WTC11 (cell line): ENCODE measurements at regions not wholly inside any gene's neighbourhood (a gene's known extent, or its start where the extent isn't known, plus 50 kb on each side); places are given as distances from the start of the nearest gene placed in this dataset.

Experiments used
- ATAC-seq: fragments of 200-7000 bp; cut with Tn5 transposase; 2 replicates; pipeline ENCODE4 v1.10.0; 2021; ENCODE audit warnings: mild to moderate bottlenecking, moderate library complexity
- CTCF ChIA-PET: fragments of 300-600 bp; sonication (Branson Sonifier 250); formaldehyde crosslinking; loops from one replicate; lab custom pipeline; 2021; ENCODE audit warnings: antibody characterized with exemption; lab: Charles Lee
- POLR2A ChIA-PET: fragments of 350-600 bp; sonication (Branson Sonifier 250); formaldehyde crosslinking; loops from one replicate; lab custom pipeline; 2021; ENCODE audit warnings: antibody characterized with exemption; lab: Charles Lee
- DNase-seq: peaks from one replicate; pipeline ENCODE4 v3.0.0; 2021; ENCODE audit warnings: low spot score
- H3K27ac Mint-ChIP-seq: 2 replicates; pipeline ENCODE4 v1.8.0; 2021; ENCODE audit warnings: mixed read lengths
- H3K27me3 Mint-ChIP-seq: 2 replicates; pipeline ENCODE4 v1.8.0; 2021; ENCODE audit warnings: low read depth, mild to moderate bottlenecking, moderate library complexity, mixed read lengths
- H3K36me3 Mint-ChIP-seq: 2 replicates; pipeline ENCODE4 v1.8.0; 2021; ENCODE audit warnings: mixed read lengths
- H3K4me1 Mint-ChIP-seq: 2 replicates; pipeline ENCODE4 v1.8.0; 2022; ENCODE audit warnings: mixed read lengths
- H3K4me3 Mint-ChIP-seq: 2 replicates; pipeline ENCODE4 v1.8.0; 2021; ENCODE audit warnings: mild to moderate bottlenecking, moderate library complexity, mixed read lengths
- H3K9me3 Mint-ChIP-seq: 2 replicates; pipeline ENCODE4 v1.8.0; 2021; ENCODE audit warnings: mixed read lengths
- ATF1 ChIP-seq: sonication (generic); formaldehyde crosslinking; IDR thresholded peaks from 2 replicates; pipeline ENCODE4 v1.8.1; 2023; ENCODE audit warnings: mild to moderate bottlenecking, moderate library complexity, missing genetic modification reagents
- ETV6 ChIP-seq: sonication (generic); formaldehyde crosslinking; IDR thresholded peaks from 2 replicates; pipeline ENCODE4 v1.8.1; 2022; ENCODE audit warnings: mild to moderate bottlenecking, missing genetic modification reagents
- FOXJ3 ChIP-seq: sonication (generic); formaldehyde crosslinking; IDR thresholded peaks from 2 replicates; pipeline ENCODE4 v1.9.0; 2021; ENCODE audit warnings: missing genetic modification reagents, mild to moderate bottlenecking, borderline replicate concordance
- FOXP1 ChIP-seq: sonication (generic); formaldehyde crosslinking; IDR thresholded peaks from 2 replicates; pipeline ENCODE4 v1.8.0; 2022; ENCODE audit warnings: missing genetic modification reagents, mild to moderate bottlenecking, moderate library complexity, borderline replicate concordance
- GRHL2 ChIP-seq: fragments of 250-450 bp; sonication (Bioruptor Pico); IDR thresholded peaks from 2 replicates; pipeline ENCODE4 v1.8.0; 2022; ENCODE audit warnings: mild to moderate bottlenecking, moderate library complexity; ENCODE audit not compliant: insufficient replicate concordance, severe bottlenecking
- HMGA2 ChIP-seq: fragments of 250-450 bp; sonication (Bioruptor Pico); IDR thresholded peaks from 2 replicates; pipeline ENCODE4 v1.4.0; 2021; ENCODE audit warnings: mild to moderate bottlenecking, moderate library complexity
- IRF2 ChIP-seq: sonication (generic); formaldehyde crosslinking; IDR thresholded peaks from 2 replicates; pipeline ENCODE4 v1.8.0; 2022; ENCODE audit warnings: low read depth, missing genetic modification reagents, borderline replicate concordance
- JUN ChIP-seq: sonication (generic); formaldehyde crosslinking; IDR thresholded peaks from 2 replicates; pipeline ENCODE4 v1.8.0; 2023; ENCODE audit warnings: mild to moderate bottlenecking, missing genetic modification reagents
- MXD4 ChIP-seq: fragments of 250-450 bp; sonication (Bioruptor Pico); IDR thresholded peaks from 2 replicates; pipeline ENCODE4 v1.8.0; 2021; ENCODE audit warnings: mild to moderate bottlenecking, moderate library complexity, borderline replicate concordance
- NFATC4 ChIP-seq: fragments of 250-450 bp; sonication (Bioruptor Pico); IDR thresholded peaks from 2 replicates; pipeline ENCODE4 v1.9.0; 2021; ENCODE audit warnings: mild to moderate bottlenecking
- NFE2L1 ChIP-seq: sonication (generic); formaldehyde crosslinking; IDR thresholded peaks from 2 replicates; pipeline ENCODE4 v1.8.1; 2023; ENCODE audit warnings: missing genetic modification reagents
- NR1H2 ChIP-seq: sonication (generic); formaldehyde crosslinking; IDR thresholded peaks from 2 replicates; pipeline ENCODE4 v1.9.0; 2021; ENCODE audit warnings: mild to moderate bottlenecking, moderate library complexity, missing genetic modification reagents
- SMAD4 ChIP-seq: sonication (generic); formaldehyde crosslinking; IDR thresholded peaks from 2 replicates; pipeline ENCODE4 v1.8.0; 2022; ENCODE audit warnings: mild to moderate bottlenecking, missing genetic modification reagents
- TEAD1 ChIP-seq: sonication (generic); formaldehyde crosslinking; IDR thresholded peaks from 2 replicates; pipeline ENCODE4 v1.8.0; 2022; ENCODE audit warnings: mild to moderate bottlenecking, missing genetic modification reagents
- TEAD4 ChIP-seq: sonication (generic); formaldehyde crosslinking; IDR thresholded peaks from 2 replicates; pipeline ENCODE4 v1.8.0; 2022; ENCODE audit warnings: mild to moderate bottlenecking, missing genetic modification reagents
- ZNF232 ChIP-seq: sonication (generic); formaldehyde crosslinking; IDR thresholded peaks from 2 replicates; pipeline ENCODE4 v1.8.0; 2022; ENCODE audit warnings: mild to moderate bottlenecking, missing genetic modification reagents
- ZNF317 ChIP-seq: sonication (generic); formaldehyde crosslinking; IDR thresholded peaks from 2 replicates; pipeline ENCODE4 v1.8.1; 2023; ENCODE audit warnings: low read depth, mild to moderate bottlenecking, moderate library complexity, missing genetic modification reagents, borderline replicate concordance
- ZNF396 ChIP-seq: fragments of 250-450 bp; sonication (Bioruptor Pico); IDR thresholded peaks from 2 replicates; pipeline ENCODE4 v1.8.0; 2021; ENCODE audit warnings: mild to moderate bottlenecking, moderate library complexity, borderline replicate concordance
- ZNF671 ChIP-seq: fragments of 250-450 bp; sonication (Bioruptor Pico); IDR thresholded peaks from 2 replicates; pipeline ENCODE4 v1.8.0; 2021; ENCODE audit warnings: mild to moderate bottlenecking
- TF ChIP-seq, protein P1 (sequence below): sonication (generic); formaldehyde crosslinking; IDR thresholded peaks from 2 replicates; pipeline ENCODE4 v1.8.0; 2022; ENCODE audit warnings: mild to moderate bottlenecking, missing genetic modification reagents
- TF ChIP-seq, protein P2 (sequence below): sonication (generic); formaldehyde crosslinking; IDR thresholded peaks from 2 replicates; pipeline ENCODE4 v1.8.1; 2022; ENCODE audit warnings: mild to moderate bottlenecking, moderate library complexity, missing genetic modification reagents
- TF ChIP-seq, protein P3 (sequence below): sonication (generic); formaldehyde crosslinking; IDR thresholded peaks from 2 replicates; pipeline ENCODE4 v1.8.0; 2022; ENCODE audit warnings: mild to moderate bottlenecking, missing genetic modification reagents
- TF ChIP-seq, protein P4 (sequence below): fragments of 250-450 bp; sonication (Bioruptor Pico); IDR thresholded peaks from 2 replicates; pipeline ENCODE4 v1.8.0; 2021; ENCODE audit warnings: mild to moderate bottlenecking
- TF ChIP-seq, protein P5 (sequence below): sonication (generic); formaldehyde crosslinking; IDR thresholded peaks from 2 replicates; pipeline ENCODE4 v1.8.1; 2023; ENCODE audit warnings: mild to moderate bottlenecking, missing genetic modification reagents, moderate library complexity
- TF ChIP-seq, protein P6 (sequence below): sonication (generic); formaldehyde crosslinking; IDR thresholded peaks from 2 replicates; pipeline ENCODE4 v1.8.0; 2023; ENCODE audit warnings: mild to moderate bottlenecking, missing genetic modification reagents
- TF ChIP-seq, protein P7 (sequence below): sonication (generic); formaldehyde crosslinking; IDR thresholded peaks from 2 replicates; pipeline ENCODE4 v1.8.1; 2022; ENCODE audit warnings: low read depth, mild to moderate bottlenecking, moderate library complexity, missing genetic modification reagents, borderline replicate concordance
- TF ChIP-seq, protein P8 (sequence below): fragments of 250-450 bp; sonication (Bioruptor Pico); IDR thresholded peaks from 2 replicates; pipeline ENCODE4 v1.9.0; 2021; ENCODE audit warnings: moderate library complexity, mild to moderate bottlenecking, inconsistent platforms, borderline replicate concordance

DNA sequence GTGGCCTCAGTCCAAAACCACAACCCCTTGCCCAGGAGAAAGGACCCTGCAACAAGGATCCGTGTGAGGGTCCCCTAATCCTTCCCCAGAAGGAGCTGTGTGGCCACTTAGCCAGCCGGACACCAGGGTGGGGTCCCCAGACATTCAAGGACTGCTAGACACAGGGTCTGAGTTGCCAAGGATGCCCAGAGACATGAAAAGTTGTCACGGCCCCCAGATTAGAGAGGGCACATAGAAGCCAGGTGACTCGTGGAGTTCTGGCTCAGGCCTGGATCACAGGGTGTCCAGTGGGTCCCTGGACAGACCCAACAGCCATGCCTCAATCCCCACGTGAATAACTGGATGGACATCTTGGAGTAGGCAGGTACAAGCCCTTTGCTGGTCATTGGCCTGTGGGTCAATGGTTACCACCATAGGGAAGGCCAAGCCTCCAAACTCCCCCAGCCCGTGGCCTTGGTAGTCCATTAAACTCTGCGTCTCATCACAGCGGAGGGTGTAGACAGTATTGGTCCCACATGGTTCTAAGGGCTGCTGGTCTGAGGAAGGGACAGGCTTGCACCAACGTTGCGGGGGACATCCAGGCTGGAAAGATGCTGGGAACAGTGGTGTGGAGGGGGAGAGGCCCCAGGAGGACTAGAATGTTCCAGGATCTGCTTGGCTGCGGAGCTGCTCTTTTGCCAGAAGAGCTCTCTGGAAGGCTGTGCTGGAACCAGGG lies 205.9 kb upstream of the PPP2R2D start (continued):
- TF ChIP-seq GRHL2 (CRISPR knock-in tag) (no peak), ZNF232 (CRISPR knock-in tag) (no peak), ZNF671 (no peak), NFE2L1 (no peak), JUN (CRISPR knock-in tag) (no peak), TEAD4 (CRISPR knock-in tag) (no peak), NR1H2 (no peak), FOXJ3 (CRISPR knock-in tag) (no peak)
- TF ChIP-seq, protein P1, sequence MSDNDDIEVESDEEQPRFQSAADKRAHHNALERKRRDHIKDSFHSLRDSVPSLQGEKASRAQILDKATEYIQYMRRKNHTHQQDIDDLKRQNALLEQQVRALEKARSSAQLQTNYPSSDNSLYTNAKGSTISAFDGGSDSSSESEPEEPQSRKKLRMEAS (CRISPR knock-in tag) = no peak
- TF ChIP-seq, all 79 proteins: peak for 0

DNA sequence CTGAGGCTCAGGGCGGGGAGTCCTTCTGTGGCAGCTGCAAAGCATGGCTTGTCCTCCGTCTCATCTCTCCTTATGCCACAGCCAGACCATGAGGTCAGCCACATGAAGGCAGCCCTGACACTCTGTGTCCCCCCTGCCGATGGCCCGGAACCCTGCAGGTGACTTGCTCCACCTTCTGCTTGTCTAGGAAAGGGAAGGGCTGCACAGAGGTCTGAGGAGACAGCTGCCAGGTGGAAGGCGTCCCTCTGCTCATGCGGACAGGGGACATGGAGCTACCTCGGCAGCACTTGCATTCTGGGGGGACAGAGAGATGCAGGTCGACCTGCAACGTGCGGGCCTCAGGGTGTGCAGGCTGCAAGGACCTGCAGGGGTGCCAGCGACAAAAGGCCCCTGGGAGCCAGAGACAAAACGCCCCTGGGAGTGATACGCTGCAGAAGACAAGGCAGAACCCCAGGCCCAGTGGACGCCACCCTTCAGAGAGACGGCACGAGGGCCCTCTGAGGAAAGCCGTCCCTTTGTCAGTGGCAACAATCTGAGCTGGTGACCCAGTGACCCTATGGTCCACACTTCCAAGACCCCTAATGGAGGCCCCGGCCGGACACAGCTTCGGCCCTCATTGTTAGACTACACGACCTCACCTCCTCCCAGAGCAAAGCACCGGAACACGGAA lies 205.2 kb upstream of the PPP2R2D start:
- Mint-ChIP-seq H3K9me3 (no peaks in the 10 kb centered on the region), H3K4me1 (peaks cover 3% of the 10 kb centered on the region), H3K4me3 (no peak overlapping the region), H3K27ac (no peak overlapping the region), H3K36me3 (no peaks in the 10 kb centered on the region), H3K27me3 (no peaks in the 10 kb centered on the region)
- DNase-seq = no peak
- no peak for ATAC-seq
- ChIA-PET CTCF (interaction anchor here (1.3 kb wide), 1 partner anchor 25 kb away, joined by 3 read pairs; no protein-coding TSS in a partner anchor), POLR2A (no interaction called here)
- no peak for TF ChIP-seq ATF1 (CRISPR knock-in tag)
- TF ChIP-seq SMAD4 (CRISPR knock-in tag) = no peak
- no peak for TF ChIP-seq ZNF671
- TF ChIP-seq IRF2 = no peak
- no peak for TF ChIP-seq MXD4 (CRISPR knock-in tag)
- TF ChIP-seq FOXP1 (CRISPR knock-in tag) = no peak
- TF ChIP-seq, protein P2, sequence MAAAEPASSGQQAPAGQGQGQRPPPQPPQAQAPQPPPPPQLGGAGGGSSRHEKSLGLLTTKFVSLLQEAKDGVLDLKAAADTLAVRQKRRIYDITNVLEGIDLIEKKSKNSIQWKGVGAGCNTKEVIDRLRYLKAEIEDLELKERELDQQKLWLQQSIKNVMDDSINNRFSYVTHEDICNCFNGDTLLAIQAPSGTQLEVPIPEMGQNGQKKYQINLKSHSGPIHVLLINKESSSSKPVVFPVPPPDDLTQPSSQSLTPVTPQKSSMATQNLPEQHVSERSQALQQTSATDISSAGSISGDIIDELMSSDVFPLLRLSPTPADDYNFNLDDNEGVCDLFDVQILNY (CRISPR knock-in tag) = no peak
- no peak for TF ChIP-seq NFE2L1
- TF ChIP-seq NFATC4 (CRISPR knock-in tag) = no peak
- TF ChIP-seq TEAD1 (CRISPR knock-in tag) = no peak
- TF ChIP-seq, protein P3, sequence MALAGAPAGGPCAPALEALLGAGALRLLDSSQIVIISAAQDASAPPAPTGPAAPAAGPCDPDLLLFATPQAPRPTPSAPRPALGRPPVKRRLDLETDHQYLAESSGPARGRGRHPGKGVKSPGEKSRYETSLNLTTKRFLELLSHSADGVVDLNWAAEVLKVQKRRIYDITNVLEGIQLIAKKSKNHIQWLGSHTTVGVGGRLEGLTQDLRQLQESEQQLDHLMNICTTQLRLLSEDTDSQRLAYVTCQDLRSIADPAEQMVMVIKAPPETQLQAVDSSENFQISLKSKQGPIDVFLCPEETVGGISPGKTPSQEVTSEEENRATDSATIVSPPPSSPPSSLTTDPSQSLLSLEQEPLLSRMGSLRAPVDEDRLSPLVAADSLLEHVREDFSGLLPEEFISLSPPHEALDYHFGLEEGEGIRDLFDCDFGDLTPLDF (CRISPR knock-in tag) = no peak
- TF ChIP-seq, protein P4, sequence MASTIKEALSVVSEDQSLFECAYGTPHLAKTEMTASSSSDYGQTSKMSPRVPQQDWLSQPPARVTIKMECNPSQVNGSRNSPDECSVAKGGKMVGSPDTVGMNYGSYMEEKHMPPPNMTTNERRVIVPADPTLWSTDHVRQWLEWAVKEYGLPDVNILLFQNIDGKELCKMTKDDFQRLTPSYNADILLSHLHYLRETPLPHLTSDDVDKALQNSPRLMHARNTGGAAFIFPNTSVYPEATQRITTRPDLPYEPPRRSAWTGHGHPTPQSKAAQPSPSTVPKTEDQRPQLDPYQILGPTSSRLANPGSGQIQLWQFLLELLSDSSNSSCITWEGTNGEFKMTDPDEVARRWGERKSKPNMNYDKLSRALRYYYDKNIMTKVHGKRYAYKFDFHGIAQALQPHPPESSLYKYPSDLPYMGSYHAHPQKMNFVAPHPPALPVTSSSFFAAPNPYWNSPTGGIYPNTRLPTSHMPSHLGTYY = no peak
- no peak for TF ChIP-seq ZNF317 (CRISPR knock-in tag)
- no peak for TF ChIP-seq ZNF396
- TF ChIP-seq, protein P5, sequence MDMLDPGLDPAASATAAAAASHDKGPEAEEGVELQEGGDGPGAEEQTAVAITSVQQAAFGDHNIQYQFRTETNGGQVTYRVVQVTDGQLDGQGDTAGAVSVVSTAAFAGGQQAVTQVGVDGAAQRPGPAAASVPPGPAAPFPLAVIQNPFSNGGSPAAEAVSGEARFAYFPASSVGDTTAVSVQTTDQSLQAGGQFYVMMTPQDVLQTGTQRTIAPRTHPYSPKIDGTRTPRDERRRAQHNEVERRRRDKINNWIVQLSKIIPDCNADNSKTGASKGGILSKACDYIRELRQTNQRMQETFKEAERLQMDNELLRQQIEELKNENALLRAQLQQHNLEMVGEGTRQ = no peak
- no peak for TF ChIP-seq ETV6
- TF ChIP-seq, protein P6, sequence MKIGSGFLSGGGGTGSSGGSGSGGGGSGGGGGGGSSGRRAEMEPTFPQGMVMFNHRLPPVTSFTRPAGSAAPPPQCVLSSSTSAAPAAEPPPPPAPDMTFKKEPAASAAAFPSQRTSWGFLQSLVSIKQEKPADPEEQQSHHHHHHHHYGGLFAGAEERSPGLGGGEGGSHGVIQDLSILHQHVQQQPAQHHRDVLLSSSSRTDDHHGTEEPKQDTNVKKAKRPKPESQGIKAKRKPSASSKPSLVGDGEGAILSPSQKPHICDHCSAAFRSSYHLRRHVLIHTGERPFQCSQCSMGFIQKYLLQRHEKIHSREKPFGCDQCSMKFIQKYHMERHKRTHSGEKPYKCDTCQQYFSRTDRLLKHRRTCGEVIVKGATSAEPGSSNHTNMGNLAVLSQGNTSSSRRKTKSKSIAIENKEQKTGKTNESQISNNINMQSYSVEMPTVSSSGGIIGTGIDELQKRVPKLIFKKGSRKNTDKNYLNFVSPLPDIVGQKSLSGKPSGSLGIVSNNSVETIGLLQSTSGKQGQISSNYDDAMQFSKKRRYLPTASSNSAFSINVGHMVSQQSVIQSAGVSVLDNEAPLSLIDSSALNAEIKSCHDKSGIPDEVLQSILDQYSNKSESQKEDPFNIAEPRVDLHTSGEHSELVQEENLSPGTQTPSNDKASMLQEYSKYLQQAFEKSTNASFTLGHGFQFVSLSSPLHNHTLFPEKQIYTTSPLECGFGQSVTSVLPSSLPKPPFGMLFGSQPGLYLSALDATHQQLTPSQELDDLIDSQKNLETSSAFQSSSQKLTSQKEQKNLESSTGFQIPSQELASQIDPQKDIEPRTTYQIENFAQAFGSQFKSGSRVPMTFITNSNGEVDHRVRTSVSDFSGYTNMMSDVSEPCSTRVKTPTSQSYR (CRISPR knock-in tag) = no peak
- TF ChIP-seq HMGA2 (CRISPR knock-in tag) = no peak
- TF ChIP-seq, protein P7, sequence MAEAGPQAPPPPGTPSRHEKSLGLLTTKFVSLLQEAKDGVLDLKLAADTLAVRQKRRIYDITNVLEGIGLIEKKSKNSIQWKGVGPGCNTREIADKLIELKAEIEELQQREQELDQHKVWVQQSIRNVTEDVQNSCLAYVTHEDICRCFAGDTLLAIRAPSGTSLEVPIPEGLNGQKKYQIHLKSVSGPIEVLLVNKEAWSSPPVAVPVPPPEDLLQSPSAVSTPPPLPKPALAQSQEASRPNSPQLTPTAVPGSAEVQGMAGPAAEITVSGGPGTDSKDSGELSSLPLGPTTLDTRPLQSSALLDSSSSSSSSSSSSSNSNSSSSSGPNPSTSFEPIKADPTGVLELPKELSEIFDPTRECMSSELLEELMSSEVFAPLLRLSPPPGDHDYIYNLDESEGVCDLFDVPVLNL (CRISPR knock-in tag) = no peak
- TF ChIP-seq, protein P8, sequence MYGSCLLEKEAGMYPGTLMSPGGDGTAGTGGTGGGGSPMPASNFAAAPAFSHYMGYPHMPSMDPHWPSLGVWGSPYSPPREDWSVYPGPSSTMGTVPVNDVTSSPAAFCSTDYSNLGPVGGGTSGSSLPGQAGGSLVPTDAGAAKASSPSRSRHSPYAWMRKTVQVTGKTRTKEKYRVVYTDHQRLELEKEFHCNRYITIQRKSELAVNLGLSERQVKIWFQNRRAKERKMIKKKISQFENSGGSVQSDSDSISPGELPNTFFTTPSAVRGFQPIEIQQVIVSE (CRISPR knock-in tag) = no peak
